SK-N-SH (cell line): ENCODE measurements at regions not wholly inside any gene's neighbourhood (a gene's known extent, or its start where the extent isn't known, plus 50 kb on each side); places are given as distances from the start of the nearest gene placed in this dataset.

ENCODE experiments used
- CTCF ChIA-PET: fragments of 300-600, 350-600 bp; formaldehyde crosslinking; extraction: SDS; loops from one replicate; lab custom pipeline; 2021; lab: Yijun Ruan, JAX
- POLR2A ChIA-PET: fragments of 350-600 bp; sonication (Branson Sonifier 250); formaldehyde crosslinking; extraction: SDS; loops from one replicate; lab custom pipeline; 2020; ENCODE audit warnings: antibody characterized with exemption, inconsistent platforms; lab: Yijun Ruan, JAX
- DNase-seq: peaks from one replicate; pipeline ENCODE4 v3.0.0; 2012
- H2AFZ ChIP-seq: fragments of 200-600 bp; sonication (generic); 2 replicates; pipeline ENCODE4 v1.8.1; 2016; ENCODE audit warnings: antibody characterized with exemption, mild to moderate bottlenecking, low read depth
- H3F3A ChIP-seq: fragments of 200-600 bp; sonication (generic); replicated peaks from 2 replicates; pipeline ENCODE3; 2016; ENCODE audit warnings: antibody characterized with exemption, mild to moderate bottlenecking; ENCODE audit not compliant: insufficient read depth
- H3K27ac ChIP-seq, 2 experiments: fragments of 200-500 bp in 1 of 2; fragments of 200-600 bp in 1 of 2; sonication (Bioruptor generic) in 1 of 2; sonication (generic), shearing (Covaris generic) in 1 of 2; 2 replicates each; pipeline versions ENCODE4 v1.5.1 to v1.6.1; 2014 to 2016; ENCODE audit warnings: low read depth in 2 of 2, inconsistent platforms in 1 of 2, low read length in 1 of 2, mild to moderate bottlenecking in 1 of 2, mixed read lengths in 1 of 2
- H3K27me3 ChIP-seq: fragments of 200-600 bp; sonication (generic), shearing (Covaris generic); 2 replicates; pipeline ENCODE4 v1.6.1; 2016; ENCODE audit warnings: mixed run types; ENCODE audit not compliant: insufficient read depth
- H3K36me3 ChIP-seq, 2 experiments: fragments of 200-500 bp in 1 of 2; fragments of 200-600 bp in 1 of 2; sonication (Bioruptor generic) in 1 of 2; sonication (generic) in 1 of 2; replicated peaks in 1 of 2; 2 replicates each; pipeline versions ENCODE3 to v1.5.1; 2014 to 2016; ENCODE audit warnings: low read length in 1 of 2, mild to moderate bottlenecking in 1 of 2; ENCODE audit not compliant: insufficient read depth in 2 of 2, control insufficient read depth in 1 of 2
- H3K4me1 ChIP-seq, 2 experiments: fragments of 200-500 bp in 1 of 2; fragments of 200-600 bp in 1 of 2; sonication (Bioruptor generic) in 1 of 2; sonication (generic), shearing (Covaris generic) in 1 of 2; 2 replicates each; pipeline versions ENCODE4 v1.5.1 to v1.6.1; 2014 to 2016; ENCODE audit warnings: low read depth in 1 of 2, low read length in 1 of 2, mixed run types in 1 of 2; ENCODE audit not compliant: insufficient read depth in 2 of 2, control insufficient read depth in 1 of 2
- H3K4me2 ChIP-seq: fragments of 200-600 bp; sonication (generic), shearing (Covaris generic); 2 replicates; pipeline ENCODE4 v1.6.1; 2017; ENCODE audit warnings: mixed run types
- H3K4me3 ChIP-seq, 2 experiments: fragments of 200-500 bp in 1 of 2; fragments of 200-600 bp in 1 of 2; sonication (Bioruptor generic) in 1 of 2; sonication (generic), shearing (Covaris generic) in 1 of 2; 2 replicates each; pipeline versions ENCODE4 v1.5.1 to v1.8.1; 2014 to 2016; ENCODE audit warnings: low read depth in 2 of 2, inconsistent platforms in 1 of 2, low read length in 1 of 2, mild to moderate bottlenecking in 1 of 2, mixed read lengths in 1 of 2, moderate library complexity in 1 of 2
- H3K79me2 ChIP-seq: fragments of 200-600 bp; sonication (generic); 2 replicates; pipeline ENCODE4 v1.8.1; 2017; ENCODE audit warnings: mild to moderate bottlenecking; ENCODE audit not compliant: insufficient read depth
- H3K9ac ChIP-seq: fragments of 200-600 bp; sonication (generic); 2 replicates; pipeline ENCODE4 v1.6.1; 2017; ENCODE audit warnings: mixed run types
- H3K9me2 ChIP-seq: fragments of 200-600 bp; sonication (generic); 2 replicates; pipeline ENCODE4 v1.6.1; 2017; ENCODE audit warnings: mixed run types
- H3K9me3 ChIP-seq: fragments of 200-600 bp; sonication (generic); 2 replicates; pipeline ENCODE4 v1.6.1; 2017; ENCODE audit warnings: mixed run types, mild to moderate bottlenecking, moderate library complexity
- H4K20me1 ChIP-seq: fragments of 200-600 bp; sonication (generic); 2 replicates; pipeline ENCODE4 v1.6.1; 2017; ENCODE audit warnings: mild to moderate bottlenecking, mixed run types; ENCODE audit not compliant: insufficient read depth
- ELF1 ChIP-seq: IDR thresholded peaks from 2 replicates; pipeline ENCODE4 v1.4.0; 2012
- EP300 ChIP-seq, 2 experiments: IDR thresholded peaks; 2 replicates each; pipeline versions ENCODE4 v1.4.0 to v1.6.1; 2012; ENCODE audit warnings: borderline replicate concordance in 1 of 2, low read depth in 1 of 2, low read length in 1 of 2
- FOSL2 ChIP-seq: IDR thresholded peaks from 2 replicates; pipeline ENCODE4 v1.4.0; 2012; ENCODE audit warnings: low read depth, mild to moderate bottlenecking, moderate library complexity, borderline replicate concordance
- GATA2 ChIP-seq: sonication (generic); formaldehyde crosslinking; IDR thresholded peaks from 2 replicates; pipeline ENCODE4 v1.5.0; 2020; ENCODE audit warnings: mild to moderate bottlenecking, missing genetic modification reagents
- JUND ChIP-seq: IDR thresholded peaks from 2 replicates; pipeline ENCODE4 v1.4.0; 2012
- MXI1 ChIP-seq: IDR thresholded peaks from 2 replicates; pipeline ENCODE4 v1.6.1; 2012; ENCODE audit warnings: mild to moderate bottlenecking, low read depth, low read length, improper control_type of control experiment
- RCOR1 ChIP-seq: fragments of 150-350 bp; IDR thresholded peaks from 2 replicates; pipeline ENCODE4 v1.6.1; 2017; ENCODE audit warnings: antibody characterized with exemption, low read length
- RXRA ChIP-seq: IDR thresholded peaks from 2 replicates; pipeline ENCODE4 v1.4.0; 2012; ENCODE audit warnings: low read depth, mild to moderate bottlenecking, borderline replicate concordance
- SIN3A ChIP-seq: IDR thresholded peaks from 2 replicates; pipeline ENCODE4 v1.6.1; 2012; ENCODE audit warnings: low read depth, mild to moderate bottlenecking, low read length, moderate library complexity, borderline replicate concordance
- TCF12 ChIP-seq: IDR thresholded peaks from 2 replicates; pipeline ENCODE4 v1.4.0; 2012
- YY1 ChIP-seq: IDR thresholded peaks from 2 replicates; pipeline ENCODE4 v1.4.0; 2012; ENCODE audit warnings: low read depth, mild to moderate bottlenecking
- WGBS: methylation state at CpG from one replicate; pipeline ENCODE4 v1.1.6; 2017; ENCODE audit warnings: low lambda C conversion rate; 5-methylcytosine and 5-hydroxymethylcytosine counted together
- TF ChIP-seq, protein P1 (sequence below): IDR thresholded peaks from 2 replicates; pipeline ENCODE4 v1.4.0; 2012; ENCODE audit warnings: low read depth
- TF ChIP-seq, protein P2 (sequence below): fragments of 200-600 bp; sonication (generic); IDR thresholded peaks from 2 replicates; pipeline ENCODE4 v1.6.1; 2017; ENCODE audit warnings: antibody characterized with exemption, mild to moderate bottlenecking, moderate library complexity
- TF ChIP-seq, protein P3 (sequence below): IDR thresholded peaks from 2 replicates; pipeline ENCODE4 v1.4.0; 2012; ENCODE audit warnings: low read depth, borderline replicate concordance
- TF ChIP-seq, protein P4 (sequence below): IDR thresholded peaks from 2 replicates; pipeline ENCODE4; 2012
- TF ChIP-seq, protein P5 (sequence below): fragments of 150-350 bp; IDR thresholded peaks from 2 replicates; pipeline ENCODE4 v1.6.1; 2017; ENCODE audit warnings: antibody characterized with exemption, low read length, low read depth, borderline replicate concordance

DNA sequence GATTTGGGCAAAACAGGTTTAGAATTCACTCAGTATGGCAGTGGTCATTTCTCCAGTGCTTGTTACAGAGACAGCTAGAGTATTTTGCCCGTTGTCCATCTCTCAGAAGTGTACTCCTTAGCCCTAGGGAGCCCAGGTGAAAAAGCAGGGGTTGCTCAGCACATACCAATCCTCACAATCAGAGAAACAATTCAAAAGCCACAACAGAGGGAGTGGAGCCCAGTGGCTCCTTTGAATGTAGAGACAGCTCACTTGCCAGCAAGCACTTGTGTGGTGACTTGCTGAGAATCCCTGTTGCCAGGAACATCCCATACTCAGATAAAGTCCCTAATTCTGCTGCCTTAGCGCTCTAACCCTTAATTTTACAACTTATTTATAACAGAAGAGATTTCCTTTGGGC is 1488.3 kb downstream of the RPA4 start:
- no peaks in the 10 kb centered on the region for H3K79me2 ChIP-seq
- CTCF ChIA-PET = no interaction called here
- no peak overlapping the region for H3K4me2 ChIP-seq
- no peaks in the 10 kb centered on the region for H3K9me2 ChIP-seq
- H3K4me3 ChIP-seq = no peak overlapping the region
- no peak for DNase-seq
- H3K27ac ChIP-seq = no peak overlapping the region
- no peaks in the 10 kb centered on the region for H3K36me3 ChIP-seq
- WGBS = 0% methylated on average over 2 of the region's 2 CpGs
- POLR2A ChIA-PET = no interaction called here
- no peaks in the 10 kb centered on the region for H3K27me3 ChIP-seq
- TF ChIP-seq FOSL2 = no peak
- TF ChIP-seq TCF12 = no peak
- TF ChIP-seq, protein P1, sequence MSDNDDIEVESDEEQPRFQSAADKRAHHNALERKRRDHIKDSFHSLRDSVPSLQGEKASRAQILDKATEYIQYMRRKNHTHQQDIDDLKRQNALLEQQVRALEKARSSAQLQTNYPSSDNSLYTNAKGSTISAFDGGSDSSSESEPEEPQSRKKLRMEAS = no peak
- no peak for TF ChIP-seq RXRA
- TF ChIP-seq, all 33 proteins: peak for 0
- H2AFZ ChIP-seq = no peak overlapping the region
- no peaks in the 10 kb centered on the region for H3F3A ChIP-seq
- H4K20me1 ChIP-seq = no peaks in the 10 kb centered on the region
- H3K4me1 ChIP-seq = no peaks in the 10 kb centered on the region
- H3K9ac ChIP-seq = no peak overlapping the region
- H3K9me3 ChIP-seq = no peaks in the 10 kb centered on the region

DNA sequence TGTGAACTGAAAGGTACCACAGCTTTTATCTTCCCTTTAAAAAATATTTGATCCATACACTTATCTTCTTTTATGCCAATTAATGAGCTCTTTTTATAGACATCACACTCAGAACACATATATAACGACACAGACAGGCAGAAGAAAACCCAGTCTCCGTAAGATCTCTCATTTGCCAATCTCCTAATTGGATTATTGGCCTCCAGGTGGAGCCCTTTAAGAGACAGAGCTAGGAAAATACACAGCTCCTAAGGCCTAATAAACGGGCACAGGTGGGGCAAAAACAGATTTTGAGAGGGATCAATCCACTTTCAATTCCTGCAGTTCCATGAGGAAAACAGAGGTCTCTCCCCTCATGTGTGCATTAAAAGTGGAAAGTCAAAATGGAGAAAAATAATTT is 1495.4 kb downstream of the RPA4 start:
- Histone ChIP-seq H3K9me2 (no peaks in the 10 kb centered on the region), H3K9me3 (no peaks in the 10 kb centered on the region), H3K36me3 (no peaks in the 10 kb centered on the region), H4K20me1 (no peaks in the 10 kb centered on the region), H3K79me2 (no peaks in the 10 kb centered on the region), H3F3A (no peaks in the 10 kb centered on the region), H3K4me2 (no peak overlapping the region), H3K4me3 (no peak overlapping the region), H3K4me1 (no peaks in the 10 kb centered on the region), H3K27me3 (no peaks in the 10 kb centered on the region), H2AFZ (no peak overlapping the region), H3K27ac (no peak overlapping the region), H3K9ac (no peak overlapping the region)
- TF ChIP-seq, protein P2, sequence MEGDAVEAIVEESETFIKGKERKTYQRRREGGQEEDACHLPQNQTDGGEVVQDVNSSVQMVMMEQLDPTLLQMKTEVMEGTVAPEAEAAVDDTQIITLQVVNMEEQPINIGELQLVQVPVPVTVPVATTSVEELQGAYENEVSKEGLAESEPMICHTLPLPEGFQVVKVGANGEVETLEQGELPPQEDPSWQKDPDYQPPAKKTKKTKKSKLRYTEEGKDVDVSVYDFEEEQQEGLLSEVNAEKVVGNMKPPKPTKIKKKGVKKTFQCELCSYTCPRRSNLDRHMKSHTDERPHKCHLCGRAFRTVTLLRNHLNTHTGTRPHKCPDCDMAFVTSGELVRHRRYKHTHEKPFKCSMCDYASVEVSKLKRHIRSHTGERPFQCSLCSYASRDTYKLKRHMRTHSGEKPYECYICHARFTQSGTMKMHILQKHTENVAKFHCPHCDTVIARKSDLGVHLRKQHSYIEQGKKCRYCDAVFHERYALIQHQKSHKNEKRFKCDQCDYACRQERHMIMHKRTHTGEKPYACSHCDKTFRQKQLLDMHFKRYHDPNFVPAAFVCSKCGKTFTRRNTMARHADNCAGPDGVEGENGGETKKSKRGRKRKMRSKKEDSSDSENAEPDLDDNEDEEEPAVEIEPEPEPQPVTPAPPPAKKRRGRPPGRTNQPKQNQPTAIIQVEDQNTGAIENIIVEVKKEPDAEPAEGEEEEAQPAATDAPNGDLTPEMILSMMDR = peak; percentile 33
- no peak for TF ChIP-seq EP300 (IDR thresholded peaks at IDR 0.05; ENCODE audit: borderline replicate concordance in 1 of 2, low read depth in 1 of 2, low read length in 1 of 2)
- CTCF ChIA-PET = interaction anchor here (0.7 kb wide), 1 partner anchor 449 kb away, joined by 3 read pairs; no protein-coding TSS in a partner anchor
- no peak for DNase-seq
- WGBS = 1% methylated on average over 3 of the region's 3 CpGs
- POLR2A ChIA-PET = no interaction called here

DNA sequence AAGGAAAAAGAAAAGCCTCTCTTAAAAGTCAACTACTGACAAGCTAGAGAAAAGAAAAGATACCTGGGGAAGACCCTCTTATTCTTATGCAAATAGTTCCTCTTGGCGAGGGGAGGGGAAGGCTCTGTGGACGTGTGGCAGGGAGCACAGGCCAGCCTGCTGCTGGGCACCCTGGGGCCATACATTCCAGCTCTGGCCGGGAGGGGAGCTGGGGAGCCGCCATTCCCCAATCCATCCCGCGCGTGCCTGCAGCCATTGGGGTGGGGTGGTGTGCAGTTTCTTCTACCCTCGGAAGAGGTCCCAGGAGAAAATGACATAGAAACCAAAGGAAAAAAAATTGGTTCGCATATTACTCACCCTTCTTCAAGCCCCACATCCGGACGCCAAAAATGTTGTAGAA is 1496.4 kb downstream of the RPA4 start:
- H3F3A ChIP-seq = no peaks in the 10 kb centered on the region
- H3K4me1 ChIP-seq = no peaks in the 10 kb centered on the region
- H3K9me3 ChIP-seq = no peaks in the 10 kb centered on the region
- no peak overlapping the region for H3K27ac ChIP-seq
- no peak overlapping the region for H2AFZ ChIP-seq
- POLR2A ChIA-PET = no interaction called here
- no peaks in the 10 kb centered on the region for H3K27me3 ChIP-seq
- DNase-seq = no peak
- CTCF ChIA-PET = no interaction called here
- no peak overlapping the region for H3K9ac ChIP-seq
- 32% methylated on average over 11 of the region's 11 CpGs for WGBS
- no peaks in the 10 kb centered on the region for H3K79me2 ChIP-seq
- H3K4me2 ChIP-seq = no peak overlapping the region
- H3K36me3 ChIP-seq = no peaks in the 10 kb centered on the region
- H3K4me3 ChIP-seq = no peak overlapping the region
- H3K9me2 ChIP-seq = no peaks in the 10 kb centered on the region
- no peaks in the 10 kb centered on the region for H4K20me1 ChIP-seq
- TF ChIP-seq, protein P2 = no peak
- TF ChIP-seq, protein P3, sequence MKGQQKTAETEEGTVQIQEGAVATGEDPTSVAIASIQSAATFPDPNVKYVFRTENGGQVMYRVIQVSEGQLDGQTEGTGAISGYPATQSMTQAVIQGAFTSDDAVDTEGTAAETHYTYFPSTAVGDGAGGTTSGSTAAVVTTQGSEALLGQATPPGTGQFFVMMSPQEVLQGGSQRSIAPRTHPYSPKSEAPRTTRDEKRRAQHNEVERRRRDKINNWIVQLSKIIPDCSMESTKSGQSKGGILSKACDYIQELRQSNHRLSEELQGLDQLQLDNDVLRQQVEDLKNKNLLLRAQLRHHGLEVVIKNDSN = no peak
- TF ChIP-seq ELF1 (no peak), RCOR1 (no peak), JUND (no peak), YY1 (no peak), GATA2 (CRISPR knock-in tag) (no peak), MXI1 (no peak), SIN3A (no peak)
- TF ChIP-seq, protein P1 = no peak
- TF ChIP-seq, protein P4, sequence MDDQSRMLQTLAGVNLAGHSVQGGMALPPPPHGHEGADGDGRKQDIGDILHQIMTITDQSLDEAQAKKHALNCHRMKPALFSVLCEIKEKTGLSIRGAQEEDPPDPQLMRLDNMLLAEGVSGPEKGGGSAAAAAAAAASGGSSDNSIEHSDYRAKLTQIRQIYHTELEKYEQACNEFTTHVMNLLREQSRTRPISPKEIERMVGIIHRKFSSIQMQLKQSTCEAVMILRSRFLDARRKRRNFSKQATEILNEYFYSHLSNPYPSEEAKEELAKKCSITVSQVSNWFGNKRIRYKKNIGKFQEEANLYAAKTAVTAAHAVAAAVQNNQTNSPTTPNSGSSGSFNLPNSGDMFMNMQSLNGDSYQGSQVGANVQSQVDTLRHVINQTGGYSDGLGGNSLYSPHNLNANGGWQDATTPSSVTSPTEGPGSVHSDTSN = no peak
- TF ChIP-seq, protein P5, sequence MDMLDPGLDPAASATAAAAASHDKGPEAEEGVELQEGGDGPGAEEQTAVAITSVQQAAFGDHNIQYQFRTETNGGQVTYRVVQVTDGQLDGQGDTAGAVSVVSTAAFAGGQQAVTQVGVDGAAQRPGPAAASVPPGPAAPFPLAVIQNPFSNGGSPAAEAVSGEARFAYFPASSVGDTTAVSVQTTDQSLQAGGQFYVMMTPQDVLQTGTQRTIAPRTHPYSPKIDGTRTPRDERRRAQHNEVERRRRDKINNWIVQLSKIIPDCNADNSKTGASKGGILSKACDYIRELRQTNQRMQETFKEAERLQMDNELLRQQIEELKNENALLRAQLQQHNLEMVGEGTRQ = no peak
